Endothelial cell of umbilical vein (primary cell): ENCODE measurements at regions not wholly inside any gene's neighbourhood (a gene's known extent, or its start where the extent isn't known, plus 50 kb on each side); places are given as distances from the start of the nearest gene placed in this dataset.

ENCODE experiments used
- BruUV-seq: library from RNA; stranded (reverse); fragments of 400-500 nt; replicated peaks from 2 replicates; lab custom pipeline; 2021; lab: Mats Ljungman, UMichigan
- CTCF ChIA-PET: fragments of 300-600, 350-600 bp; sonication (Branson Sonifier 250); formaldehyde crosslinking; loops from one replicate; lab custom pipeline; 2021; ENCODE audit warnings: antibody characterized with exemption, inconsistent platforms; lab: Charles Lee
- POLR2A ChIA-PET: fragments of 300-600, 350-600 bp; sonication (Branson Sonifier 250); formaldehyde crosslinking; loops from one replicate; lab custom pipeline; 2021; ENCODE audit warnings: antibody characterized with exemption, inconsistent platforms; lab: Charles Lee
- DNase-seq: peaks from one replicate; pipeline ENCODE4 v3.0.0-alpha.2; 2011; ENCODE audit warnings: low read depth, low spot score
- FAIRE-seq: peaks from 2 replicates; lab custom pipeline; 2011; peaks lifted over from hg19 to GRCh38; lab: Jason Lieb, UNC
- H2AFZ ChIP-seq: 2 replicates; pipeline ENCODE4 v1.6.0; 2012; ENCODE audit warnings: low read depth, low read length, control low read depth, inconsistent platforms
- H3K27ac ChIP-seq: 2 replicates; pipeline ENCODE4 v1.5.1; 2011; ENCODE audit warnings: low read depth, mild to moderate bottlenecking, control low read depth, low read length, moderate library complexity; ENCODE audit not compliant: insufficient read depth
- H3K27me3 ChIP-seq, 2 experiments: 2 replicates each; pipeline versions ENCODE4 v1.6.0 to v1.6.1; 2011; ENCODE audit warnings: low read length in 2 of 2, mixed read lengths in 1 of 2; ENCODE audit not compliant: control insufficient read depth in 2 of 2, insufficient read depth in 2 of 2
- H3K36me3 ChIP-seq, 2 experiments: 2 replicates in 1 of 2; 3 replicates in 1 of 2; pipeline ENCODE4 v1.5.1; 2011; ENCODE audit warnings: low read length in 2 of 2, mild to moderate bottlenecking in 1 of 2, moderate library complexity in 1 of 2; ENCODE audit not compliant: control insufficient read depth in 2 of 2, insufficient read depth in 2 of 2; ENCODE audit errors: extremely low read depth in 1 of 2
- H3K4me1 ChIP-seq: 3 replicates; pipeline ENCODE4 v1.5.1; 2011; ENCODE audit warnings: mild to moderate bottlenecking, low read length; ENCODE audit not compliant: control insufficient read depth, insufficient read depth; ENCODE audit errors: extremely low read depth
- H3K4me2 ChIP-seq: 2 replicates; pipeline ENCODE4 v1.6.1; 2011; ENCODE audit warnings: low read length, control low read depth, mixed read lengths; ENCODE audit not compliant: insufficient read depth
- H3K4me3 ChIP-seq, 3 experiments: fragments of 200-600 bp in 1 of 3; sonication (generic), shearing (Covaris generic) in 1 of 3; replicated peaks in 1 of 3; 2 replicates each; pipeline ENCODE4 v1.5.1; 2011 to 2016; ENCODE audit warnings: control low read depth in 3 of 3, low read length in 3 of 3, mild to moderate bottlenecking in 2 of 3, inconsistent platforms in 1 of 3, low read depth in 1 of 3, moderate library complexity in 1 of 3; ENCODE audit not compliant: insufficient read depth in 1 of 3
- H3K79me2 ChIP-seq: 2 replicates; pipeline ENCODE4 v1.6.0; 2012; ENCODE audit warnings: low read length, inconsistent platforms; ENCODE audit not compliant: control insufficient read depth, insufficient read depth
- H3K9ac ChIP-seq: replicated peaks from 2 replicates; pipeline ENCODE3; 2011; ENCODE audit warnings: low read length, control low read depth; ENCODE audit not compliant: insufficient read depth; ENCODE audit errors: extremely low read depth
- H3K9me1 ChIP-seq: replicated peaks from 3 replicates; pipeline ENCODE4 v1.6.0; 2011; ENCODE audit warnings: mild to moderate bottlenecking, low read length; ENCODE audit not compliant: control insufficient read depth, insufficient read depth; ENCODE audit errors: extremely low read depth
- H3K9me3 ChIP-seq: replicated peaks from 2 replicates; pipeline ENCODE4 v1.5.1; 2012; ENCODE audit warnings: low read length, inconsistent platforms; ENCODE audit not compliant: control insufficient read depth, insufficient read depth
- H4K20me1 ChIP-seq: replicated peaks from 2 replicates; pipeline ENCODE3; 2011; ENCODE audit warnings: mild to moderate bottlenecking, low read length; ENCODE audit not compliant: control insufficient read depth, insufficient read depth; ENCODE audit errors: extremely low read depth
- EZH2 ChIP-seq: IDR thresholded peaks from 2 replicates; pipeline ENCODE4 v1.6.1; 2012; ENCODE audit warnings: borderline replicate concordance, low read depth, mild to moderate bottlenecking, moderate library complexity, low read length, inconsistent platforms; ENCODE audit not compliant: severe bottlenecking
- FOS ChIP-seq: IDR thresholded peaks from 2 replicates; pipeline ENCODE4 v1.6.1; 2011; ENCODE audit warnings: mild to moderate bottlenecking, low read length, moderate library complexity, borderline replicate concordance; ENCODE audit not compliant: insufficient read depth
- GATA2 ChIP-seq: IDR thresholded peaks from 2 replicates; pipeline ENCODE4 v1.7.0; 2011; ENCODE audit warnings: low read depth, mild to moderate bottlenecking, moderate library complexity, mixed read lengths, low read length; ENCODE audit not compliant: insufficient read length, insufficient read depth
- JUN ChIP-seq: IDR thresholded peaks from 2 replicates; pipeline ENCODE4 v1.6.1; 2011; ENCODE audit warnings: borderline replicate concordance, low read depth; ENCODE audit not compliant: insufficient read length, insufficient read depth
- MYC ChIP-seq: IDR thresholded peaks from one replicate; pipeline ENCODE4 v1.6.1; 2011; ENCODE audit warnings: mild to moderate bottlenecking, low read depth, low read length
- POLR2A ChIP-seq: IDR thresholded peaks from 2 replicates; pipeline ENCODE4 v1.6.1; 2012; ENCODE audit warnings: low read depth, mild to moderate bottlenecking, control low read depth, low read length
- POLR2AphosphoS5 ChIP-seq: IDR thresholded peaks from 2 replicates; pipeline ENCODE4 v1.6.1; 2012; ENCODE audit warnings: low read depth, mild to moderate bottlenecking, control low read depth, low read length, moderate library complexity; ENCODE audit not compliant: insufficient read depth
- dilution Hi-C: fragments of 300-500 bp; cut with MboI; formaldehyde crosslinking; loops from one replicate; pipeline ENCODE4 v1.15.0; 2019; ENCODE audit warnings: low sequenced_read_pairs; ENCODE audit not compliant: extremely low pct_ligation_motif_present
- intact Hi-C: fragments of 100-400 bp; cut with micrococcal nuclease; formaldehyde crosslinking; loops from one replicate; pipeline ENCODE4 v1.10.0; 2022
- TF ChIP-seq, protein P1 (sequence below), 2 donors: IDR thresholded peaks; 1 replicate in 1 of 2; 2 replicates in 1 of 2; pipeline ENCODE4 v1.5.1; 2011; ENCODE audit warnings: low read length in 2 of 2, mild to moderate bottlenecking in 2 of 2, moderate library complexity in 2 of 2, control low read depth in 1 of 2, inconsistent platforms in 1 of 2, low read depth in 1 of 2; ENCODE audit not compliant: insufficient read depth in 1 of 2; ENCODE audit errors: extremely low read depth in 1 of 2
- TF ChIP-seq, protein P2 (sequence below): IDR thresholded peaks from 2 replicates; pipeline ENCODE4 v1.6.1; 2011; ENCODE audit not compliant: insufficient read depth, insufficient read length

DNA sequence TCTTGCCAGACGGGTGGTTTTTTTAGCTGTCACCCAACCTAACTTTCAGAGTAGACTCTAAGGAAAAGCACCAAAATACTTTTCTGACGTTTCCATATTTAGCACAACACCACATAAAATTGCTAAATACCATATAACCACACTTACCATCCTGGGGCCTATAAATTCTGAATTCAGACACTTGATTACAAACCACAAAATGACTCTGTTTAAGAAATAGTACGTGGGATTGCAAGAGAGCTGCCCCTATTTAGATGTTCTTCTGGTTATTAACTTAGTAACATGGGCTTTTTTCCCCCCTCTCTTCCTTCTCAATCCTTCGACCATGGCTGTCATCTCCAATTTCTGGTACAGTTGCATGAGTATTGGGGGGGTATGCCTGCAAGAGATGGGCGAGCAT lies 287.7 kb downstream of the BMP4 start:
- no peaks in the 10 kb centered on the region for H3K9me1 ChIP-seq
- dilution Hi-C loops (no loop called here), intact Hi-C loops (no loop called here)
- H3K36me3 ChIP-seq: no peaks in the 10 kb centered on the region
- H3K4me1 ChIP-seq: no peaks in the 10 kb centered on the region
- H3K27me3 ChIP-seq: no peaks in the 10 kb centered on the region
- no peaks in the 10 kb centered on the region for H3K9me3 ChIP-seq
- no peaks in the 10 kb centered on the region for H4K20me1 ChIP-seq
- no peak overlapping the region for H3K27ac ChIP-seq
- FAIRE-seq: no peak
- no TSS peak for BruUV-seq
- no peak overlapping the region for H2AFZ ChIP-seq
- TF ChIP-seq POLR2A (no peak), EZH2 (no peak), POLR2AphosphoS5 (no peak), GATA2 (no peak), MYC (no peak), FOS (no peak), JUN (no peak)
- TF ChIP-seq, protein P1, sequence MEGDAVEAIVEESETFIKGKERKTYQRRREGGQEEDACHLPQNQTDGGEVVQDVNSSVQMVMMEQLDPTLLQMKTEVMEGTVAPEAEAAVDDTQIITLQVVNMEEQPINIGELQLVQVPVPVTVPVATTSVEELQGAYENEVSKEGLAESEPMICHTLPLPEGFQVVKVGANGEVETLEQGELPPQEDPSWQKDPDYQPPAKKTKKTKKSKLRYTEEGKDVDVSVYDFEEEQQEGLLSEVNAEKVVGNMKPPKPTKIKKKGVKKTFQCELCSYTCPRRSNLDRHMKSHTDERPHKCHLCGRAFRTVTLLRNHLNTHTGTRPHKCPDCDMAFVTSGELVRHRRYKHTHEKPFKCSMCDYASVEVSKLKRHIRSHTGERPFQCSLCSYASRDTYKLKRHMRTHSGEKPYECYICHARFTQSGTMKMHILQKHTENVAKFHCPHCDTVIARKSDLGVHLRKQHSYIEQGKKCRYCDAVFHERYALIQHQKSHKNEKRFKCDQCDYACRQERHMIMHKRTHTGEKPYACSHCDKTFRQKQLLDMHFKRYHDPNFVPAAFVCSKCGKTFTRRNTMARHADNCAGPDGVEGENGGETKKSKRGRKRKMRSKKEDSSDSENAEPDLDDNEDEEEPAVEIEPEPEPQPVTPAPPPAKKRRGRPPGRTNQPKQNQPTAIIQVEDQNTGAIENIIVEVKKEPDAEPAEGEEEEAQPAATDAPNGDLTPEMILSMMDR (IDR thresholded peaks at IDR 0.05; ENCODE audit: extremely low read depth in 1 of 2, insufficient read depth in 1 of 2, low read depth in 1 of 2, low read length in 2 of 2): no peak
- TF ChIP-seq, protein P2, sequence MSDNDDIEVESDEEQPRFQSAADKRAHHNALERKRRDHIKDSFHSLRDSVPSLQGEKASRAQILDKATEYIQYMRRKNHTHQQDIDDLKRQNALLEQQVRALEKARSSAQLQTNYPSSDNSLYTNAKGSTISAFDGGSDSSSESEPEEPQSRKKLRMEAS: no peak
- no peak overlapping the region for H3K4me3 ChIP-seq
- no peak for DNase-seq
- CTCF ChIA-PET: interaction anchor here (0.8 kb wide), 1 partner anchor 670 kb away, joined by 3 read pairs; no protein-coding TSS in a partner anchor
- no peaks in the 10 kb centered on the region for H3K79me2 ChIP-seq
- no peak overlapping the region for H3K4me2 ChIP-seq
- H3K9ac ChIP-seq: no peak overlapping the region
- POLR2A ChIA-PET: no interaction called here
